ENCODE measurements at regions not wholly inside any gene's neighbourhood (a gene's known extent, or its start where the extent isn't known, plus 50 kb on each side); places are given as distances from the start of the nearest gene placed in this dataset.

DNA sequence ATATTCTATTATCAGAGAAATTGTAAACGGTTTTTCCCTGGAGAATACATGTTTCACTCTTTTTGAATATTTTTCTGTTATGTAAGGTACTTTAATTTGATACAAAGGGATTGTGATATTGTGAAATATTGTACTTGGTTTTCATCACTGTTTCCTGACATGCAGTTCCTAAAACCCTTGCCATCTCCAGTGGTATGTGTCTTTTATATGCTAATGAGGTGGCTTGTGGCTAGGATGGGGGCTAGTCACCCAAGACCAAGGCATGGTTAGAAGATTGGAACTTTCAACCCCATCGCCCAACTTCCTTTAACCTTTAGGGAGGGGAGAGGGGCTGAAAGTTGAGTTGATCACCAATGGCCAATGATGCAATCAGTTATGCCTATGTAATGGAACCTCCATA is 160.6 kb downstream of the TAF11L14 start:
- Histone ChIP-seq H2BK20ac (ENCODE audit: low read depth, low read length) (no peak overlapping the region), H2BK15ac (ENCODE audit: low read depth, low read length) (no peak overlapping the region), H3K4me3 (ENCODE audit: insufficient read depth, low read depth, low read length) (no peak overlapping the region), H3K9ac (ENCODE audit: low read depth, low read length) (no peak overlapping the region), H2BK5ac (ENCODE audit: low read depth, low read length, poor library complexity, severe bottlenecking) (no peak overlapping the region), H3K9me1 (ENCODE audit: insufficient read depth, low read length) (no peaks in the 10 kb centered on the region), H3K79me1 (ENCODE audit: low read depth in 1 of 2, low read length in 2 of 2) (no peaks in the 10 kb centered on the region), H3K4ac (ENCODE audit: low read depth, low read length) (no peak overlapping the region), H3K4me2 (ENCODE audit: low read depth, low read length) (no peak overlapping the region), H2BK120ac (ENCODE audit: low read depth, low read length) (no peak overlapping the region), H4K20me1 (ENCODE audit: insufficient read depth, low read length) (no peaks in the 10 kb centered on the region), H4K91ac (ENCODE audit: insufficient read depth, low read depth, low read length) (no peak overlapping the region), H3K14ac (replicated peaks; ENCODE audit: low read depth, low read length) (no peak overlapping the region), H4K5ac (ENCODE audit: low read depth, low read length) (no peak overlapping the region), H3K36me3 (ENCODE audit: control insufficient read depth, insufficient read depth, low read length) (no peaks in the 10 kb centered on the region), H2AK9ac (replicated peaks; ENCODE audit: low read depth, low read length, poor library complexity) (no peak overlapping the region), H3K4me1 (ENCODE audit: control insufficient read depth, insufficient read depth, low read length) (no peaks in the 10 kb centered on the region), H3K23ac (ENCODE audit: low read depth, low read length) (no peak overlapping the region), H2AFZ (replicated peaks; ENCODE audit: low read length, poor library complexity) (no peak overlapping the region), H4K8ac (ENCODE audit: low read depth in 2 of 2, low read length in 2 of 2) (no peak overlapping the region), H3K9me3 (ENCODE audit: control insufficient read depth, insufficient read depth, low read length) (no peaks in the 10 kb centered on the region), H3K27ac (ENCODE audit: insufficient read depth, low read length) (no peak overlapping the region), H3K27me3 (ENCODE audit: control insufficient read depth, insufficient read depth, low read length) (no peaks in the 10 kb centered on the region), H3K56ac (ENCODE audit: extremely low read depth, insufficient read depth, low read length) (no peak overlapping the region), H2AK5ac (ENCODE audit: low read depth, low read length) (no peak overlapping the region), H3K18ac (ENCODE audit: low read depth, low read length) (no peak overlapping the region)
- CTCF ChIA-PET, result no interaction called here
- DNase-seq (no peak), ATAC-seq (ENCODE audit: low read depth) (no peak)
- BruUV-seq (replicated peaks), result no TSS peak
- intact Hi-C loops (cut with micrococcal nuclease), result no loop called here
- WGBS, 2 experiments (ENCODE audit: extremely low coverage in 2 of 2, insufficient read length in 1 of 2), result no CpG with 5 or more reads among the region's 2 CpGs
- TF ChIP-seq FOS (IDR thresholded peaks at IDR 0.05; ENCODE audit: low read depth, low read length) (no peak), CEBPB (IDR thresholded peaks at IDR 0.05; ENCODE audit: low read depth, low read length) (0 out of 2 replicates have a peak, but pooled peaks have one; percentile 17)
- POLR2A ChIA-PET (ENCODE audit: unreplicated experiment), result no interaction called here
- in situ Hi-C loops (cut with MboI; ENCODE audit: low sequenced_read_pairs), result no loop called here
- dilution Hi-C loops (cut with HindIII; ENCODE audit: low sequenced_read_pairs, unreplicated experiment), result no loop called here

All from IMR-90 (cell line).